ENCODE measurements at regions not wholly inside any gene's neighbourhood (a gene's known extent, or its start where the extent isn't known, plus 50 kb on each side); places are given as distances from the start of the nearest gene placed in this dataset.

DNA sequence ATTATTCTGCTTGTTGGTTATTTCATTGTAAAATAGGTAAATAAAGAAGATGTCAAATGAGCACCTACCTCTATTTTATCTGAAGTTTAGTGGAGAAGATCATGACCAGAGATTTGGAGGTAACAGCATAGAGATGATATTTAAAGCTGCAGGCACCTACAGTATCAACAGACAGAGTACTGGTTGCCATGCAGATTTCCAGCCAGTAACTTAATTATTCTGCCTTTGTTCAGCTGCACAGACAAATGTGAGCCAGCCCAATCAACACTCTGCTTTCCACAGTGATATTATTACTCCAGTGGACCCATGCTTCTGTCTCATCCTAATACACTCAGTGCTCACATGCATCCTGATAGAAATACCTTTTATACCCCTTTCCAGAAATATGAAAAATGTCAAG lies 348.5 kb upstream of the RGS6 start:
- no peak for DNase-seq

DNA sequence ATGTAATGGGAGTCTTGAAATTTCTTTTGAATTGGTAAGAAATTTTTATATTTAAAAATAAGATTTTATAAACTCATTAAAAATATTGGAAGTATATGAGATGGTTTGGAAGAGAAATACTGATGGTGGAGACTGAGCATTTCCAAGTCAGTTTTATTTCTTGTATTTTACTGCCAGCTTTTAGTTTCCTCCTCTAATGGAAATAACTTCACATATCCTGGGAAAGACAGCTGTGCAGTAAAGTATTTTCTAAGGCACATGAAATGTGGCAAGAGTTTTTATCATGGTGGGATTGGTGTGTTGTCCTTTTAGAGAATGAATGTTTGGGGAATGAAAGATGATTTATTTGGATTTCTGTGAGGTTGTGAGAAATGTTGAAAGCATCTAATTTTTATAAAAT lies 346.9 kb upstream of the RGS6 start:
- DNase-seq: no peak

DNA sequence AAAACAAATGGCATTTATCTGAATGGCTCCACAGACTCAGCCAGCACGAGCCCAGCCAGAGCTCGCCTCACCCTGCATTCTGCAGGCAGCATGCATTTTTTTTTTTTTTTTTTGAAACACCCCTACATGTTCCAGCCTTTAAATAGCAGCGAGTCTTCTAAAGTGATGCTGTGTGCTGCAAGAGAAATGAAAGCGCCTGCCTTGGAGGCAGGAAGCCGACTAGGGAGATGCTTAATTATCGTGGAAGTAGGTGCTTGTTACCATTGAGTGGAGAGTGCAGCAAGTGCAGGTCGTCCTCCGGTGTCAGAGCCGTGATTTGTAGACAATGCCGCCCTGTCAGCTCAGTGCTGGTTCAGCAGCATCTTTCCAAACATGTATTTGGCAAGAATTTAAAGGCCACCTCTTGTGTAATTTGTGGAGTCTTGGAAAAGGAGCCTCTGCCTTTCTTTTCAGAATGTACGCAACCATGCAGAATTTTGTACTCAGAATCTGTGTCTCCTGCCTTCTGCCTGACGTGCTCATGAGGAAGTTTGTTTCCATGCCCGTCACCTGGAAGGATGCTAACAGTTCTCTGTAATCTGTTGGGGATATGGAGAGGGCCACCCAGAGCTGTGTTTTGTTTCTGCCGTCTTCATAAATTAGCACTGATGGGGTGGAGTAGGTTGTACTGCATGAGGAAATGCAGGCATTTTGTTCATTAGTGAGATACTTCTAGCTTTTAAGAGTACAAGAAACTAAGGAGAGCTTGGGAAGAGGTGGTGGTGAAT lies 345.9 kb upstream of the RGS6 start:
- DNase-seq: no peak

DNA sequence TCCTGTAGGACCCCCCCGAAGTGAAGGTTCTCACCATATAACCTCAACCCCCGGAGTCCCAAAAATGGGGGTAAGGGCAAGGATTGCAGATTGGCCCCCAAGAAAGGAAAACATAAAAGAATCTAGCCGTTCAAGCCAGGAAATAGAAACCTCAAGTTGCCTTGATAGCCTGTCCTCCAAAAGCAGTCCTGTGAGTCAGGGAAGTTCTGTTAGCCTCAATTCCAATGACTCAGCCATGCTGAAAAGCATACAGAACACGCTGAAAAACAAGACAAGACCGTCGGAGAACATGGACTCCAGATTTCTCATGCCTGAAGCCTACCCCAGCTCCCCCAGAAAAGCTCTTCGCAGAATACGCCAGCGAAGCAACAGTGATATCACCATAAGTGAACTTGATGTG lies 344.2 kb upstream of the RGS6 start:
- no peak for DNase-seq

DNA sequence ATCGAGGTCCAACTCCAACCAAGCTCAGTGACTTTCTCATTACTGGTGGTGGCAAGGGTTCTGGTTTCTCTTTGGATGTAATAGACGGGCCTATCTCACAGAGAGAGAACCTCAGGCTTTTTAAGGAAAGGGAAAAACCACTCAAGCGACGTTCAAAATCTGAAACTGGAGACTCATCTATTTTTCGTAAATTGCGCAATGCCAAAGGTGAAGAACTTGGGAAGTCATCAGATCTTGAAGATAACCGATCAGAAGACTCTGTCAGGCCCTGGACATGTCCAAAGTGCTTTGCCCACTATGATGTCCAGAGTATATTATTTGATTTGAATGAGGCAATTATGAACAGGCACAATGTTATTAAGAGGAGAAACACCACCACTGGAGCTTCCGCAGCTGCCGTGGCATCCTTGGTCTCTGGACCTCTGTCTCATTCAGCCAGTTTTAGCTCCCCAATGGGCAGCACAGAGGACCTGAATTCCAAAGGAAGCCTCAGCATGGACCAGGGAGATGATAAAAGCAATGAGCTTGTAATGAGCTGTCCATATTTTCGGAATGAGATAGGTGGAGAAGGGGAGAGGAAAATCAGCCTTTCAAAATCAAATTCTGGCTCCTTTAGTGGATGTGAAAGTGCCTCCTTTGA lies 343.5 kb upstream of the RGS6 start:
- DNase-seq: no peak

DNA sequence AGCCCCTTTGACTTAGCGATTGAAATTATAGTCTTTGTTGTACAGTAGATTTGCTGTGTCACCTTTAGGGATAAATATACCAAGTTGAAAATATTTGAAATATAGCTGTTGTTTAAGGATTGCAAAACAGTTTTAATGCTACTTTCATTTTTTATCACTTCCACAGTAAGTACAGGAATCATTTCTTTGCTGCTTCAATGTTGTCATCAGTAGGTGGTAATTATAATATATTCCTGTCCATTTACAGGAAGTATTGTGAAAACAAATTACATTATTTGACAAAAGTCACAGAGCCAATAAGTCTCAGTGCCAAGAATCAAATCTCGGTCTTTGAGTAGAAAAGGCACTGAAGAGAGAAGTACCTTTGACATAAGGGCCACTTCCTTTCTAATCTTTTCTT lies 342.6 kb upstream of the RGS6 start:
- DNase-seq: no peak

DNA sequence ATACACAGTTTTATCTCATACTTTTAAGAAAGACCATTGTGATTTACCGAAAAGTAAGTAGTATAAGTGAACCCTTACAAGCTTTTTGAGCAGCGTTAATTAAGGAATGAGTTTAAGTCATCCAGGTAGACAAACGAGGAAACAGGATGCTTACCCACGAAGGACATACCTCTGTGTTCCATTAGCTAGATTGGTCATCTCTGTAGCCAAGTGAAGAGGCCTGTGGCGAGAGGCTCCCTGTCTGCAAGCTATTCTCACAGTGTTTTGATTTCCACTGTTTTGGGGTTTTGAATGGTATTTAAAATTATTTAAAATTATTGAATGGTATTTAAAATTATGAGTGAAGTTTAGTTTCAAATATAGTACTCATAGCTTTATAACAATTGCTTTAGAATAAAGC lies 342.1 kb upstream of the RGS6 start:
- DNase-seq: no peak

DNA sequence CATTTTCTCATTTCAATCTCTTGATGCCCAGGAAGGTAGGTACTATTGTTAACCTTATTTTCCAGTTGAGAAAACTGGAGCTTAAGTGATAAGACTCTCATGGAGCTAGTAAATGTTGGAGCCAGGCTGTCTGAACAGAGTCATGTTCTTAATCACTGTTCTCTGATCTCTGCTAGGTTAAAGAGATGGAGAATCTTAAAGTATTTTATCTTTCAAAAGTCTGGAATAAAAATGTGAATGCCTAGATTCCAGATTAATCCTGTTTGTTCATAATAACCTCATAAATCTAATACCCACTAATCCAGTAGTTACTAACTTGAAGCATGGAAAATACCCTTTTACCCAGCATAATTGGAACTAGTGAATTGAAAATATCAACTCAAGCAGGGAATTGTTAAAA lies 341.0 kb upstream of the RGS6 start:
- DNase-seq: no peak

DNA sequence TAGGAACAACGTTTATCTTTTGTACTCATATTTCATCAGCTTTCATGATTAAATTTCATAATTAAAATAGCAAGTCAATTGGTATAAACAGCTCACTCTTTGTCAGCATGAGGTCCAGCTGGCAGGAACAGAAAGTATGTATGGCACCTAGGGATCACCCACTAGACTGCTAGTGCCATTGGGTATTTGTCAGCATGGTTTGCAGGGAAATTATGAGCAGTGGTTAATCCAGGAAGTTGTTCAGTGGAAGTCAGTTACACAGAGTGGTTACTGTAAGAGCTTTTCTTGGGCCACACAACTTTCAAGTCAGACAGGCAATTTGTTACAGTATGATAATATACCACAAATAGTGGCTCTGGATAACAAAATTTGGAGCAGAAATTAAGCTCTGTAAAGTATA lies 340.3 kb upstream of the RGS6 start:
- no peak for DNase-seq

DNA sequence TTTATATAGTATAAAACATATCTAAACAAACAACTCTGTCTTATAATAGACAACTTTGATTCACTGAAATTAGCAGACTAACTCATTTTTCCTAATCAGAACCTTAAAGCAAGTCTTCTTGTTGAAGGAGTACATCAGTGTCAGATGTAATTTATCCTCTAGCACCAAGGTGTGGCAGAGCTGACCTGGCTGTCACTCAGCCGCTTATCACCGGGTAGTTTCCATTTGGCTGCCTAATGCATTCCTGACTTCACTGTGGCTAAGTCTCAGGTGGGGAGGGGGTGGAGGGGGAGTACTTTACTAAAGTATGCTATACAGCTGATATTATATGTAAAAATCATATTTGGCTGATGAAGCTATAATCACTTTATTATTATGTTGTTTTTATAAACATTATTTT lies 339.9 kb upstream of the RGS6 start:
- DNase-seq: no peak

DNA sequence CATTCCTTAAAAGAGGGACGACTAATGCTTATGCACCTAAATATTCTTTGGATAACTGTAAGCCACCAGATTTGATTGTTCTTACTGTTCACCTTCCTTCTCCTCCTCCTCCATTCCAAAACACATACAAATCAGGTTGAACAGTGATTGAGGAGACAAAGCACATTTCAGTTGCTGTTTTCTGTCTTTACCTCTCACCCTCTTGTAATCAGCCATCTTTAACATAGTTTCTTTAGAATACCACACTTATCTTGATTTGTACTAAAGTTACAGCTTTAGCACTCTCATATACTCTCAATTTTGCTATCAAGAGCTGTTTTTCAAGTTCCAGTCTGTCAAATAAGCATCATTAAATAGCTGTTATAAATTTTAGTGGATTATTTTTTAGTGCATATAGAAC lies 338.3 kb upstream of the RGS6 start:
- no peak for DNase-seq

DNA sequence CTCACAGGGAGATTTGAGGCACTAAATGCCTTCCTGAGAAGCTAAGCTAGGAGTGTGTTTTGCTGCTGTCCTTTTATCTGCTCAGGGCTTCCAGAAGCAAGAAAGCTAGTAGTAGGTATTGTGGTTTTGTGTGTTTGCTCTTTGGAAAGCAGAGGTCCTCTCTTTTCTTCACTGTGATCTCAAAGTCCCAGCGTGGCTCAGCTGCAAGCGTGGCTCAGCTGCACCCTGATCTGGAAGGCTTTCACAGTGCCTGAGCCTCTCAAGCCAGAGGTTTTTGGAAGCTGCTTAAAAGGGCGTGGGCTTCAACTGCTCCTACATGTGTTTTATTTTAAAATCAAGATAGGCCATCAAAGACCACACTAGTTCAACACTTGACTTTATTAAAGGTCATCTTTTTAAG lies 337.4 kb upstream of the RGS6 start:
- no peak for DNase-seq

DNA sequence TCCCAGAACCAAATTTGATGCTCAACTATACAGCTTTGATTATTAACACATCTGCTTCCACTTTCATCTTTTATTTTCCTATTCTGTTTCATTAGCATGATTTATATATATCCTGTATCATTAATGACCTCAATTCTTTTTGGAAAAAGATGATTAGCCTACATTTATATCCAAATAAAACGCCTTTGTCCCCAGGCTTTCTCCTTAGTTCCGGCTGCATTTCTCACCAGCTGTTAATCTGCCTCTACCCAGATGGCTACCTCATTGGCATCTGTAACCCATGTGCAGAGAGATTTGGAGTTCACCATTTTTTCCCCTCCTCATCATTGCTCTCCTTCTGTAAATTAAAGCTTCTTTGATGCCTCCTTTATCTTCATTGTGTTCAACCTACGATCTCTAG lies 336.8 kb upstream of the RGS6 start:
- DNase-seq: no peak

DNA sequence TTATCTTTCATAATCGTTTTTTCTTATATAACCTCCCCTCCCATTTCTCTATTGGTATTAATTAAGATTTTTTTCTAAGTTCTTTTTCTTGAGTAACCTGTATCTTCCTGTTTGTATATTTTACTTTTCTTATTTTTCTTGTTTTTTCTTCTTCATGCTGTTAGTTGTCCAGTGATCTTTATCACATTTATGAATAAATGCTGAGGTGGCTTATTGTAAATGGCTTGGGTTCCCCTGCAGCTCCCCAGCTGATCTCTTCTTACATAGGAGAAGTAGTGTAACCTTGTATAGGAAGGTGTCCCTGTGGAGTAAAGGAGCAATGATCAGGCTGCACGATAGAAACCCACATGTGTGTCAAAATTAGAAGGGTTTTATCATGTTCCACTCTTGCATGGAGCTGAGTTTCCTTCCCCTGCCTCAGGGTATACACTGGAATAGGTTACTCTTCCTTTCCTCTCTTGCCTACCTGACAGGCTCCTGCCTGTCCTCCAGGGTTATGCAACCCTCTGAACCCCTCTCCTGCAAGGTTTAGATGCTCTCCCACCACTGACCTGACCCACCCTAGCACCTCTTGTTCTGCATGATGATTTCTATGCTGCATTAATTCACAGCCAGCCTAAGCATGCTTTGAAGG lies 334.8 kb upstream of the RGS6 start:
- no peak for DNase-seq

DNA sequence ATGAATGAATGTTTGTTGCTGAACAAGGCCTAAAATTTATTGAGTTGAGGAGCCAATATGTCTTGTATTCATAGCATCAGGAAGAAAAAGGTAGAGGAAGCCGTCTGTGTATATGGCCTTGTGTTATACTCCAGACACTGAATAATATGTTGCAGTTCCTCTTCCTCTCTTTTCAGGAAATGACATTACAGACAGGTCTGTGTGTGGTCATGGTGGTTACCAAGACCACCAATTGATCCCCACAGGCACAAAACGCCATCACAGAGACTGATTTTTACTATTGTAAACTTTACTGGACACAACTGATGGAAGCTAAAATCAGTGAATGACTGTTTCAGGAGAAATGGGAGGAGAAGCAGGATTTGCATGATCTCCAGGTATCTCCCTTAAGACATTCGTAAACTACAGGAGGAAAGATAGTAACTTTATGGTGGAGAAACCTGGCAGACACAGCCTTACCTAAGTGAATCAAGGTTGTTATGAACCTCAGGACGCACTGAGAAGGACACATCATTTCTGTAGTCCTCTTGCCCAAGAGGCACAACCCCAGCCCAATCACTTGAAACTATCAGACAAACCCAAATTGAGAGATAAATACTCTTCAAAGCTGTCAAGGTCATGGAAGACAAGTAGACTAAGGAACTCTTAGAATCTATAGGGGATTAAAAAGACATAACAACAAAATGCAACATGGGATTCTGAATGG lies 334.1 kb upstream of the RGS6 start:
- DNase-seq: no peak

DNA sequence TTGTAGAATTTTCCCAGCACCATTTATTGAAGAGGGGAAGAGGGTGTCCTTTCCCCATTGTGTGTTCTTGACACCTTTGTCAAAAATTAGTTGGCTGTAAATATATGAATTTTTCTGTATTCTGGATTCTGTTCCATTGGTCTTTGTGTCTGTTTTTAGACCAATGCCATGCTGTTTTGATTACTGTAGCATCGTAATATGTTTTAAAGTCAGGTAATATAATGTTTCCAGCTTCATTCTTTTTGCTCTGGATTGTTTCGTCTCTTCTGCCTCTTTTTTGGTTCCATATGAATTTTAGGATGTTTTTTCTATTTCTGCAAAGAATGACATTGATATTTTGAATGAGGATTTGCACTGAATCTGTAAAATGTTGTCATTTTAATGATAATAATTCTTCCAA lies 331.9 kb upstream of the RGS6 start:
- DNase-seq: no peak

DNA sequence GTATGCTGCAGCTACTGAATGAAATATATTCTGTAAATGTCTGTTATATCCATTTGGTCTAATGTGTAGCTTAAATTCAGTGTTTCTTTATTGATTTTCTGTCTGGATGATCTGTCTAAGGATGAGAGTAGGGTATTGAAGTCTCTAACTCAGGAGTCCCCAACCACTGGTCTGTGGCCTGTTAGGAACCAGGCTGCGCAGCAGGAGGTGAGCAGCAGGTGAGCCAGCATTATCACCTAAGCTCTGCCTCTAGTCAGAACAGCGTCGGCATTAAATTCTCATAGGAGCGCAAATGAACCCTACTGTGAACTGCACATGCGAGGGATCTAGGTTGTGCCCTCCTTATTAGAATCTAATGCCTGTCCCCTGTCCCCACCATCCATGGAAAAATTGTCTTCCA lies 329.7 kb upstream of the RGS6 start:
- no peak for DNase-seq

DNA sequence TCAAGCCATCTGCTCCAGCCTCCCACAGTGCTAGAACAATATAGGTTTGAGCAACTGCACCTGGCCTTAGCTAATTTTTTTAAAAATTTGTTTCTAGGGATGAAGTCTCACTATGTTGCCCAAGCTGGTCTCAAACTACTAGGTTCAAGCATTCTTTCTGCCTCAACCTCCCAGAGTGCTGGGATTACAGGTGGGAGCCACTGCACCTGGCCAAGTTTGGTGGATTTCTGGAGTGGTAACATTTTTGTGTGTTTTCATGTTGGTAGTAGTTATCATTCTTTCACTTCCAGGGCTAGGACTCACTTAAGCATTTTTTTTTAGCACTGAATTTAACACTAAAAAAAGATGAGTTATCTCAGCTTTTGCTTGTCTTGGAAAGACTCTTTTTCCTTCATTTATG lies 328.0 kb upstream of the RGS6 start:
- DNase-seq: no peak

DNA sequence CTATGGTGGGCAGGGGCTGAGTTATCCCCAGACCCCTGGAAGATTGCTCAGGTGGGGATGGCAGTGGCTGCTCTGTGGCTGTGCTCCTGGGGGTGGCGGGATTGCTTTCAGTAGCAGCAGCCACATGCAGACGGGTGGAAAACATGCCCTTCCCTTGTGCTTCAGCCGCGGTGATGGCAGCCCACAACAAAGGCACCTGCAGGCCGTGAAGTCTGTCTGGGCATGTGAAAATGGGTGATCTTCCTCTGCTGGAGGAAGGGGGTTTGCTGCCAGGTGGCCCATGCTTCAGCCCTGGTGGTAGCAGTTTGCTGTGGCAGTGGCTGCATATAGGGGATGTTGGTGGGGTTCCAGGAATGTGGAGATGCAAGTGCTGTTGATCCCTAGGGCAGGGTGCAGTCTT lies 326.2 kb upstream of the RGS6 start:
- DNase-seq: no peak

DNA sequence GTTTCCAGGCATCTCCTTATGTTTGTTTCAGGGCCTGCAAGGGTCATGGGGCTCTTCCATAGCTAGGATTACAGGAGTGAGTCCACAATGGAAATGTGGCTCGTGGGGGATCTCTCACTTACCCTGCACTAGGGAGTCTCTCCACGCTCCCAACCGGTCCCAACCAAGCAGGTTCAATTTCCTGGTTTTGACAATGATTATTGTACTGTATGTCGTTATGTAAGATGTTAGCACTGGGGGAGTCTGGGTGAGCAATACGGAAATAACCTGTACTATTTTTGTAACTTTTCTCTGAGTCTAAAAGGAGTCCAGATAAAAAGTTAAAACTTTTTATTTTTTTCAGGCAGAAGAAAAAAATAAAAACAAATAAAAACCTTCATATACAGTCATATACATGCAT lies 325.7 kb upstream of the RGS6 start:
- DNase-seq: no peak

DNA sequence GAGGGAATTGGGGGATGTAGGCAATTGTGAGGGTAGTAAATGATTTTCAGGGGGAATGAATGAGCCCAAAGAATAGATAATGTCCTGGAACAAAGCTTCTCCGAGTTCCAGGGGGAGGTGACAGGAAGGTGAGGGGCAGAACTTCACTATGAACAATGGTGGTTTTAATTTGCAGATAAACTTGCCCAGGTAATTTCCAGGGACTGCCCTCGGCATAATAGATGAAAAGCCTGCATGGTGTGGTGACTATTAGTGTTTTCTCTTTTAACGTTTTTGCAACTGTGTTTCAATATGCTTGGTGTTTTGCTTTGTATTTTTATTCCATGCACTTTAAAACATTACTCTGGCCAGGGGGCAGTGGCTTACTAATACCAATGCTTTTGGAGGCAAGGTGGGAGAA lies 325.2 kb upstream of the RGS6 start:
- no peak for DNase-seq

DNA sequence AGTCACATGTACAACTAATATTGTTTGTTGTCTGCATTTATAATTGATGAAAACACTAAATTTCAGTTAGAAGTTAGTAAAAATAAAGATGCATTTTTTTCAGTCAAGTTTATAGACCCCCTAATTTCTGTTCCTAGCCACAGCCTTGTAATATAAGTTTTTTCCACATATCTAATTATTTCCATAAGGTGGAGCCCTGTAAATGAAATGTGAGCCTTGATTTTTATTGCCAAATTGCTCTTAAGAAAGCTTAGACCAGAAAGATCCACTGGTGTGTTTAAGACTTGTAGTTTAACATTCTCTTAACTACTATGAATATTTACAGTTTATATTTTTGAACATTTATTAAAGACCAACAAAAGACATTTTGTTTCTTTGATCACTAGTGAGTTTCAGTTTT lies 322.1 kb upstream of the RGS6 start:
- DNase-seq: no peak

DNA sequence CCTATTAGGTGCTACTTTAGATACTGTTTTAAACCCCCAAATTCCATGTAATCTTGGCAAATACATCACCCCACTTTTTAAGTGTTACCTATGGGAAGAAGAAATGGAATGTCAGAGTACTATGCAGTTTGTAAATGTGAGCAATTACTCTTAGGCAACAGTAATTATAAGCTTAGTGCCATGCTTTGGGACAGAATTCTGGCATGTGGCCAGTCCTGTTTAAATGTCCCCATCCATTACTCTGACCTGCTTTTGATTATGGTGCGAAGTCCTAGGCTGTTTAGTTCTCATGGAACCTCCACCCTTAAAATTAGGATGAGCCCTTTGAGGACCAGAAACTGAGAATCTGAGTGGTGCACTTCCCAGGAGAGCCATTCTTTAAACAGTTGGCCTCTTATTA lies 321.4 kb upstream of the RGS6 start:
- DNase-seq: no peak

DNA sequence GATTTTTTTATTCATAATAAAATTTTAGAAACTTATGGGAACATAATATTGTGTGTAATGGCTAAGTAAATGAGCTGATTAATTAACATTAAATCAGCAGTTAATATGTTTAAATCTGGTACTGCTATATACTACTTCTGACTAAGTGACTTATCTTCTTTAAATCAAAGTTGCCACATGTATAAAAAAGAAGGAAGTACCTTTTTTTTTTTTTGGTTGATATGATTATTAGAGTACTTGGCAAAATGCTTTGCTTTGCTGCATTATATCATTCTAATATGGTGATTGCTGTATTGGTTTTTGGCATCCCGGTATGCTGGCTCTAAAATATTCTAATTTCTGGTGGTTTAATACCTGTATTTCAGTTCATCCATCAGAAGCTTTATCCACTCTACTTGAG lies 319.1 kb upstream of the RGS6 start:
- no peak for DNase-seq

Measured in activated T-cell treated with anti-CD3 and anti-CD28 coated beads, Interleukin-2, amount 50 U/mL, for 48 hours (primary cell).